HUES48 (cell line): ENCODE measurements at regions not wholly inside any gene's neighbourhood (a gene's known extent, or its start where the extent isn't known, plus 50 kb on each side); places are given as distances from the start of the nearest gene placed in this dataset.
"Not testable (repeated sequence)": the region's sequence is repeated elsewhere in the genome, so short reads cannot be mapped to it uniquely, and the experiment has no call there.

Experiments
- H3K27ac ChIP-seq: one replicate; pipeline ENCODE4 v1.7.0; 2013; ENCODE audit warnings: low read depth, low read length, inconsistent platforms
- H3K27me3 ChIP-seq: 2 replicates; pipeline ENCODE4 v1.6.1; 2013; ENCODE audit warnings: mild to moderate bottlenecking, low read length; ENCODE audit not compliant: control insufficient read depth, insufficient read depth
- H3K36me3 ChIP-seq: 2 replicates; pipeline ENCODE4 v1.6.1; 2013; ENCODE audit warnings: low read length; ENCODE audit not compliant: control insufficient read depth, insufficient read depth
- H3K4me1 ChIP-seq: 2 replicates; pipeline ENCODE4 v1.6.1; 2013; ENCODE audit warnings: mild to moderate bottlenecking, low read length; ENCODE audit not compliant: control insufficient read depth, insufficient read depth
- H3K4me3 ChIP-seq: 2 replicates; pipeline ENCODE4 v1.5.1; 2013; ENCODE audit warnings: mild to moderate bottlenecking, low read depth, low read length
- H3K9ac ChIP-seq: 2 replicates; pipeline ENCODE4 v1.6.1; 2013; ENCODE audit warnings: mild to moderate bottlenecking, low read depth, low read length, moderate library complexity
- H3K9me3 ChIP-seq: 2 replicates; pipeline ENCODE4 v1.6.1; 2013; ENCODE audit warnings: low read length; ENCODE audit not compliant: control insufficient read depth, insufficient read depth

- Histone ChIP-seq H3K27ac (no peak overlapping the region), H3K27me3 (no peaks in the 10 kb centered on the region), H3K9ac (no peak overlapping the region), H3K9me3 (no peaks in the 10 kb centered on the region), H3K4me3 (no peak overlapping the region), H3K4me1 (peaks cover 52% of the 10 kb centered on the region), H3K36me3 (no peaks in the 10 kb centered on the region)
Measured at GRCh38 chr13:94824601-94825000, 112.3 kb upstream of the SOX21 start.

DNA sequence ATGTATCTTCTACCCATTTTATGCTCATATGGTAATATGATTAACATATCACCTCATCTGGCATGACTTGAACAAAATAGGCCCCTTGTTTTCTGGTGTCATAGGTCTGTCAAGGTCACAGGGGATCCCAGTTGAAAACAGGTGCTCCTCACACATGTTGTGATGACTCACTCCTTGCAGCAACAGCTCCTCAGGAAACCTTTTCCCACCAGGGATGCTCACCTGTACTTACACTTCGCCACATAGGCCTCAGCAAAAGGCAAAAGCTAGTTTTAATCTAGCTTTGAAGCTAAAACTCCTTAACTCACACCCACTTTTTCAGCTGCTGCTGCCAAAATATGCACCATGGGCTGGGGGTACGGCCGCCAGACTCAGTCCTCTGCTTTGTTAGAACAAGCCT, 110.0 kb upstream of the SOX21 start:
- Histone ChIP-seq H3K9ac (no peak overlapping the region), H3K36me3 (no peaks in the 10 kb centered on the region), H3K27ac (peak overlapping the region; percentile 65), H3K4me3 (no peak overlapping the region), H3K9me3 (no peaks in the 10 kb centered on the region), H3K27me3 (no peaks in the 10 kb centered on the region), H3K4me1 (peaks cover 31% of the 10 kb centered on the region)

DNA sequence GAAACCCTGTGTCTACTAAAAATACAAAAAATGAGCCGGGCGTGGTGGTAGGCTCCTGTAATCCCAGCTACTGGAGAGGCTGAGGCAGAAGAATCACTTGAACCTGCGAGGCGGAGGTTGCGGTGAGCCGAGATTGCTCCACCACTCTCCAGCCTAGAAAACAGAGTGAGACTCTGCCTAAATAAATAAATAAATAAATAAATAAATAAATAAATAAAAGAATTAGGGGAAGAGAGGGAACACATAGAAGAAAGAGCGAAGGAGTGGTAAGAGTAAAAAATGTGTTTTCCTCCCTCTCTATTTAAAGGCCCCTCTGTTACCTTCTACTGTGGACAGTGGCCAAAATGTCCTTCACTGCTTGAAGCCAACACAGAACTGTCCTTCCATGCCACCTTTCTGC, 103.9 kb upstream of the SOX21 start:
- Histone ChIP-seq H3K27me3 (no peaks in the 10 kb centered on the region), H3K4me3 (no peak overlapping the region), H3K27ac (no peak overlapping the region), H3K4me1 (no peaks in the 10 kb centered on the region), H3K36me3 (no peaks in the 10 kb centered on the region), H3K9me3 (no peaks in the 10 kb centered on the region), H3K9ac (no peak overlapping the region)

DNA sequence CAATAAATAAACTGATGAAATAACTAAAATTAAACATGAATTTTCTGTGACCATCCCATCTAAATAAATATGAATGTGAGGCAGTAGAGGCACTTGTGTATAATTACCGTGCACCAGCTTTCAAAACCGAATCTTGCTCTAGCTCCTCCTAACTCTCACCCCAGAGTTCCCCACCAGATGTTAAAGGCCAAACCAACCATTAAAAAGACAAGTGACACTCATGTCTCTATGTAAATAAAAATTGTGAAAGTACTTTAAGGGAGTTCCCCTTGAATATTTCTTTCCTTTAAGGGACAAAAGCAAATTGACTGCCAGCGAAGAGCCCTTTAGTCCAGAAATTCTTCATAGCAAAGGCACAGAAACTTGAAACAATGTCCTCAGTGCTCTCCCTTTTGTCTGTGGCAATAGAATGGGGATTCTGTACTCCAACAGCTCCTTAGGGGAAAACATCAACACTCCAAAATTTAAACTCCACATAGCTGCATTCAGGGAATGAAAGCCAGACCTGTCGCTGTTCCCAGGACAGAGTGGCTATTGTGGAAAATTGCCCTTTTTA, 101.7 kb upstream of the SOX21 start:
- no peaks in the 10 kb centered on the region for H3K36me3 ChIP-seq
- no peak overlapping the region for H3K9ac ChIP-seq
- H3K27me3 ChIP-seq = no peaks in the 10 kb centered on the region
- no peaks in the 10 kb centered on the region for H3K4me1 ChIP-seq
- no peaks in the 10 kb centered on the region for H3K9me3 ChIP-seq
- no peak overlapping the region for H3K4me3 ChIP-seq
- no peak overlapping the region for H3K27ac ChIP-seq

DNA sequence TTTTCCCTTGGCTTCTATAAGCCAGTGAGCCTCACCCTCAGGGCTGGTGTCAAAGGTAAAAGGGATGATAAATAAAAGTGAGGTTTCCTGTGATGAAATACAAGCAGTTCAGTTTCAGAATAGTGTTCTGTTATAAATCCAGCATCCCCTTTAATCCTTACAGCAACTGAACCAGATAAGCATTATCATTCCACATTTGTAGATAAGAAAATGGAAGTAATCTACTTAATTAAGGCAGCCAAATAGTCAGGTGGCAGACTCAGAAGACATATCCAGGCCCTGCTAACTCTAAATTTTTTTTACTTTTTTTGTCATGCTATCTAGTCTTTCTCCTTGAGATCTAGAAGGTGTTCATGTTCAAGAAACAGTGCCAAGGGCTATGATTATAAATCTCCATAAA, 99.4 kb upstream of the SOX21 start:
- H3K27ac ChIP-seq = no peak overlapping the region
- no peaks in the 10 kb centered on the region for H3K4me1 ChIP-seq
- no peaks in the 10 kb centered on the region for H3K36me3 ChIP-seq
- no peaks in the 10 kb centered on the region for H3K9me3 ChIP-seq
- no peak overlapping the region for H3K9ac ChIP-seq
- no peak overlapping the region for H3K4me3 ChIP-seq
- H3K27me3 ChIP-seq = no peaks in the 10 kb centered on the region

DNA sequence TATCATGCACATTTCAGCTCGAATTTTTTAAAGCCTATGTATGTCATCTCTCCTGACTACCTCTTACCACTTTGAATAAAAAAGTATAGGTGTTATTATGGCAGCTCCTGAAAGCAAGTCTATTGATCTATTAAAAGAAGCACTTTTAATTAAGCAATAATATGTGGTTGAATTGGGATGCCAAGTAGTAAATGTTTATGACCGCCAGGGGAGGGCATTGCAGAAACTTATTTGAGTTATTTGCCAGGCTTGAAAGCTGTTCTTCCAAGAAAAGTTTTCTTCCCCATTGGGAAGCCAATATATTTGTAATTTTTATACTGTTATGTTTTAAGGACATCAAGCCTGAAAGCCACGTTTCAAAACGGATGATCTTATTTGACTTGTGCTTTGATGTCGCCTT, 88.1 kb upstream of the SOX21 start:
- Histone ChIP-seq H3K4me1 (no peaks in the 10 kb centered on the region), H3K9me3 (no peaks in the 10 kb centered on the region), H3K27me3 (no peaks in the 10 kb centered on the region), H3K4me3 (no peak overlapping the region), H3K27ac (no peak overlapping the region), H3K36me3 (no peaks in the 10 kb centered on the region), H3K9ac (no peak overlapping the region)

DNA sequence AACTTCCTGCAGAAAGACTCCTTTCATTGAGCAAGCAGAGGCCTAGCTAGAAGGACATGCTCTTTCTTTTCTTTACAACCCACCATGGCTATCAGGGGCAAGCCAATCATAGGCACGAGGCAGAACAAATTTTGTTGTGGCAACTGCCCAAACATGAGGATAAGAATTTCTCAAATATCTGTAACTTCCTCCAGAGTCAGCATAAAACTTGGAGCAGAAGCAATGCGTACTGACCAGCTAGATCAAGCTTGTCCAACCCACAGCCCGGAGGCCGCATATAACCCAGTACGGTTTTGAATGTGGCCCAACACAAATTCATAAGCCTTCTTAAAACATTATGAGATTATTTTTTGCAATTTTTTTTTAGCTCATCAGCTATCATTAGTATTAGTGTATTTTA, 87.0 kb upstream of the SOX21 start:
- no peaks in the 10 kb centered on the region for H3K27me3 ChIP-seq
- no peak overlapping the region for H3K9ac ChIP-seq
- no peaks in the 10 kb centered on the region for H3K9me3 ChIP-seq
- no peaks in the 10 kb centered on the region for H3K4me1 ChIP-seq
- no peaks in the 10 kb centered on the region for H3K36me3 ChIP-seq
- H3K4me3 ChIP-seq = no peak overlapping the region
- no peak overlapping the region for H3K27ac ChIP-seq

DNA sequence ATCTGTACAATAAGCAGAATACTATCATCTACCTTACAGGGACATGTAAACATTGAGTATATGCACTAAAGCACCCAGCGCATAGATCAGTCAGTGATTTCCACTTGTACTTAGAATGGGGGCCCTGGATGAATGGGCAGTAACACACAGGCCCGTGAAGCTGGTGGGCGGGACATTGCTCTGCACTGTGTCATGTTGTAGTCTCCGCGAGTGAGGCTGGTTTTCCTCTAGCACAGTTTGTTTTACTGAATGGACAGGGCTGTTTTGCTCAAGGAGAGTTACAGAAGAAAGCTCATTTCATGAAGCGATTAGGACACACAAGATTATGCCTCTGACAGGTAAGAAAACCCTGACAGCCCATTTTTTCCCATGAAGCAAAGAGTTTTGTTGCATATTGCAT, 86.4 kb upstream of the SOX21 start:
- Histone ChIP-seq H3K36me3 (no peaks in the 10 kb centered on the region), H3K27me3 (no peaks in the 10 kb centered on the region), H3K4me3 (no peak overlapping the region), H3K9me3 (no peaks in the 10 kb centered on the region), H3K27ac (no peak overlapping the region), H3K9ac (no peak overlapping the region), H3K4me1 (no peaks in the 10 kb centered on the region)

DNA sequence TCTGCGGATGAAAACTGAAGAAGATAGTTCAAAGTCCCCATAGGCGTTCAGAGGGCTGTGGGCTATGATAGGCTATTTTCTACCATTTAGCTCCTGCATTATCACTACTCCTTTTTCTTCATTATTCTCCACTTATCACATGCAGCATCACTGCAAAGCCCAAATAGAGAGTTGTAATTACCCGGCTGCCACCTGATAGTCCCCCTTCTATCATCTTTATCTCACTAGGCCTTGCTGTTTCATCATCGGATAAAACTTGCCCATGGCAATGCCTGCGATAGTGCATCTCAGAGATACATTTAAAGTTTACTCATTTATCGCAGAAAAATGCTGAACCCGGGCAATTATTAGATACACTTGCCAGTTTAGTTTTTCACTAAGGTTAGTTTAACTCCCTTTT, 82.9 kb upstream of the SOX21 start:
- Histone ChIP-seq H3K36me3 (no peaks in the 10 kb centered on the region), H3K9ac (no peak overlapping the region), H3K27me3 (no peaks in the 10 kb centered on the region), H3K9me3 (no peaks in the 10 kb centered on the region), H3K4me3 (no peak overlapping the region), H3K4me1 (no peaks in the 10 kb centered on the region), H3K27ac (no peak overlapping the region)

DNA sequence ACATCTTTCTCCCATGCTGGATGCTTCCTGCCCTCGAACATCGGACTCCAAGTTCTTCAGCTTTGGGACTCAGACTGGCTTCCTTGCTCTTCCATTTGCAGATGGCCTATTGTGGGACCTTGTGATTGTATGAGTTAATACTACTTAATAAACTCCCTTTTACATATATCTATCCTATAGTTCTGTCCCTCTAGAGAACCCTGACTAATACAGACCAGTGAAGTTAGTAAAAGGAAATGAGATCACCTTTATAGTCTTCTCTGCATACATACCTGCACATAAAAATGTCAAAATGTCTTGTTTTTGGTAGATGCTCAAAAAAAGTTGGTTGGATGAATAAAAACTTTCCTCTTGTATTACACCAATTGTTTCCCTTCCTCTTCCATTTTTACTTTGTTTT, 73.9 kb upstream of the SOX21 start:
- not testable (repeated sequence) for H3K27me3 ChIP-seq, H3K4me3 ChIP-seq, H3K9ac ChIP-seq, H3K27ac ChIP-seq, H3K4me1 ChIP-seq, H3K36me3 ChIP-seq, H3K9me3 ChIP-seq

DNA sequence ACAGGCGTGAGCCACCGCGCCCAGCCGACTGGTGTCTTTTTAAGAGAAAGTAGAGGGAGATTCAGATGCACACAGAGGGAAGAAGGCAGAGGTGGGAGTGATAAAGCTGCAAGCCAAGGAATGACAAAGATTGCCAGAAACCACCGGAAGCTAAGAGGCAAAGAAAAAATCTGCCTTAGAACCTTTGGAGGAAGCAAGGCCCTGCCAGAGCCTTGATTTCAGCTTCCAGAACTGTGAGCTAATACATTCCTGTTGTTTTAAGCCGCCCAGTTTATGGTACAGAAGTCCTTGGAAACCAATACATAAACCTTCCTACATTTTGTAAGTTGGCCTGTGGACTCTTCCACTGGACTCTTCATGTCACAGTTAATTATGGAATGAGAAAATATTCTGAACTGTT, 71.7 kb upstream of the SOX21 start:
- no peaks in the 10 kb centered on the region for H3K9me3 ChIP-seq
- H3K27me3 ChIP-seq = no peaks in the 10 kb centered on the region
- H3K4me1 ChIP-seq = peaks cover 9% of the 10 kb centered on the region
- H3K4me3 ChIP-seq = no peak overlapping the region
- no peak overlapping the region for H3K9ac ChIP-seq
- H3K27ac ChIP-seq = no peak overlapping the region
- H3K36me3 ChIP-seq = no peaks in the 10 kb centered on the region

- H3K27me3 ChIP-seq = no peaks in the 10 kb centered on the region
- H3K4me3 ChIP-seq = no peak overlapping the region
- no peak overlapping the region for H3K9ac ChIP-seq
- H3K9me3 ChIP-seq = no peaks in the 10 kb centered on the region
- peaks cover 13% of the 10 kb centered on the region for H3K4me1 ChIP-seq
- H3K27ac ChIP-seq = no peak overlapping the region
- H3K36me3 ChIP-seq = no peaks in the 10 kb centered on the region
Measured at GRCh38 chr13:94783489-94783888, 71.1 kb upstream of the SOX21 start.
